CD4-positive, alpha-beta T cell treated with Interleukin-21 for 1 hour (primary cell): ENCODE measurements at regions not wholly inside any gene's neighbourhood (a gene's known extent, or its start where the extent isn't known, plus 50 kb on each side); places are given as distances from the start of the nearest gene placed in this dataset.

ENCODE experiments used
- DNase-seq: peaks from one replicate; pipeline ENCODE4 v3.0.0-alpha.2; 2020

DNA sequence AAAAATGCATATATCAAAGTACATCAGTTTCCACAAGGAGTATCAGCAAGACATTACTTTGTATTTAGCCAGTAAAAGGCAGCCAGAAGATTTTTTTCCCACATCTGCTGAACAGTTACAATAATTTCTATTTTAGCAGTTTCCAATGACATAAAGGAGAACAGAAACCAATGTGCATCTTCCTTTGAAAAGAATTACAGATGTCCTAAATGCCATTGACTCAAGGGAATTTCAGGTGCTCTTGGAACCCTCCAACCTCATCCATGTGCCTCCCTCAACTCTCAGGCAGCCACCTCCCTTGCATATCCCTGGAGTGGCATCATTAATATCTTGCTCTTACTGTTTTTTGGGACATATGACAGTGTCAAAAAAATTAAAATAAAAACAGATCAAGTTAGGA, 62.2 kb upstream of the ST8SIA1 start:
- no peak for DNase-seq

- DNase-seq, result peak; percentile 62
Measured at GRCh38 chr12:22396253-22396652, 61.7 kb upstream of the ST8SIA1 start.

- DNase-seq, result no peak
Measured at GRCh38 chr12:22395666-22396065, 61.2 kb upstream of the ST8SIA1 start.
